Heart left ventricle (tissue), 16 donors: ENCODE measurements at regions not wholly inside any gene's neighbourhood (a gene's known extent, or its start where the extent isn't known, plus 50 kb on each side); places are given as distances from the start of the nearest gene placed in this dataset.
A peak's percentile ranks its signal among the peaks of the same experiment; 100 is the strongest.

Experiments used
- ATAC-seq, 4 donors: fragments of 200-7000 bp; cut with Tn5 transposase; one replicate each; pipeline ENCODE4 v1.9.1; 2020 to 2022; ENCODE audit warnings: moderate library complexity in 4 of 4, mild to moderate bottlenecking in 3 of 4, moderate number of reproducible peaks in 1 of 4
- DNase-seq, 5 donors: peaks; one replicate each; pipeline ENCODE4 v3.0.0-alpha.2; 2020
- H3K27ac ChIP-seq, 12 donors: fragments of 200-600 bp; sonication (generic) in 4 of 12; one replicate each; pipeline versions ENCODE4 v1.5.0 to v1.8.0; 2016 to 2022; ENCODE audit warnings: mild to moderate bottlenecking in 2 of 12
- H3K27me3 ChIP-seq, 9 donors: fragments of 200-600 bp; sonication (generic) in 2 of 9; one replicate each; pipeline versions ENCODE4 v1.5.1 to v1.8.0; 2016 to 2022; ENCODE audit warnings: mild to moderate bottlenecking in 3 of 9
- H3K36me3 ChIP-seq, 9 donors: fragments of 200-600 bp; sonication (generic) in 2 of 9; one replicate each; pipeline versions ENCODE4 v1.5.0 to v1.8.0; 2018 to 2022; ENCODE audit warnings: mild to moderate bottlenecking in 2 of 9
- H3K4me1 ChIP-seq, 12 donors: fragments of 200-600 bp; sonication (generic) in 4 of 12; one replicate each; pipeline versions ENCODE4 v1.5.0 to v1.8.0; 2016 to 2022; ENCODE audit warnings: mild to moderate bottlenecking in 3 of 12
- H3K4me3 ChIP-seq, 12 donors: fragments of 200-600 bp; sonication (generic) in 4 of 12; one replicate each; pipeline versions ENCODE4 v1.5.0 to v1.8.0; 2017 to 2022; ENCODE audit warnings: mild to moderate bottlenecking in 9 of 12, moderate library complexity in 4 of 12
- H3K9me3 ChIP-seq, 12 donors: fragments of 200-600 bp; sonication (generic) in 4 of 12; one replicate each; pipeline versions ENCODE4 v1.5.0 to v1.8.0; 2016 to 2022; ENCODE audit warnings: mild to moderate bottlenecking in 1 of 12
- POLR2A ChIP-seq, 2 donors: fragments of 450-650 bp; IDR thresholded peaks; one replicate each; pipeline ENCODE4 v1.6.1; 2017; ENCODE audit warnings: antibody characterized with exemption in 2 of 2, mild to moderate bottlenecking in 2 of 2, moderate library complexity in 2 of 2
- WGBS, 4 donors: extraction: QIAGEN DNeasy Blood & Tissue Kit in 2 of 4; methylation state at CpG; one replicate each; pipeline versions ENCODE4 v1.1.5 to v1.1.7; 2013 to 2018; 5-methylcytosine and 5-hydroxymethylcytosine counted together
- intact Hi-C, 10 donors: fragments of 100-400 bp; cut with DNase I; formaldehyde crosslinking; loops; one replicate each; pipeline versions ENCODE4 v1.11.1 to v1.14.2; 2022
- TF ChIP-seq, protein P1 (sequence below), 12 donors: fragments of 200-600 bp; sonication (generic) in 4 of 12; IDR thresholded peaks; one replicate each; pipeline versions ENCODE4 v1.5.0 to v1.8.0; 2018 to 2022; ENCODE audit warnings: antibody characterized with exemption in 12 of 12, mild to moderate bottlenecking in 5 of 12
- donor health status: ischemic (EF 13 %, LVEDD 7.1; RV severe dilation, severe dysfunction).
- donor health status: healthy with polysubstance abuse.
- donor health status: DM: no; HTN: yes; CAD: no.
- donor health status: DM: no; HTN: no; CAD: no.
- donor health status: ischemic (EF 25% LVEDD 6.9; RV normal size, moderate dysfunction).
- donor health status: ischemic (EF 25% LVEDD 5.7; RV mildly dilated, moderate dysfunction).
- donor health status: healthy.
- donor health status: DM: yes; HTN: yes; CAD: no.
- donor health status: ischemic (EF 35%, LVEDD 5.7; RV mildly dilated, moderate dysfunction).
- donor health status: nonischemic (EF 11% LVEDD 7.7; RV severe dilation, severe dysfunction).
- donor health status: DM: yes; HTN: yes; CAD: no.
- donor health status: PGD.
- donor health status: ischemic (EF 29% LVEDD 5.4; RV normal size, mild dysfunction).
- donor health status: nonischemic (EF 23%, LVEDD 6.1; RV moderate dilation, normal function).

GRCh38 chr19:56964410-56964920, 123.9 kb upstream of the PEG3 start:
- no peak overlapping the region for H3K4me3 ChIP-seq
- ATAC-seq (no peak), DNase-seq (no peak)
- TF ChIP-seq, protein P1, sequence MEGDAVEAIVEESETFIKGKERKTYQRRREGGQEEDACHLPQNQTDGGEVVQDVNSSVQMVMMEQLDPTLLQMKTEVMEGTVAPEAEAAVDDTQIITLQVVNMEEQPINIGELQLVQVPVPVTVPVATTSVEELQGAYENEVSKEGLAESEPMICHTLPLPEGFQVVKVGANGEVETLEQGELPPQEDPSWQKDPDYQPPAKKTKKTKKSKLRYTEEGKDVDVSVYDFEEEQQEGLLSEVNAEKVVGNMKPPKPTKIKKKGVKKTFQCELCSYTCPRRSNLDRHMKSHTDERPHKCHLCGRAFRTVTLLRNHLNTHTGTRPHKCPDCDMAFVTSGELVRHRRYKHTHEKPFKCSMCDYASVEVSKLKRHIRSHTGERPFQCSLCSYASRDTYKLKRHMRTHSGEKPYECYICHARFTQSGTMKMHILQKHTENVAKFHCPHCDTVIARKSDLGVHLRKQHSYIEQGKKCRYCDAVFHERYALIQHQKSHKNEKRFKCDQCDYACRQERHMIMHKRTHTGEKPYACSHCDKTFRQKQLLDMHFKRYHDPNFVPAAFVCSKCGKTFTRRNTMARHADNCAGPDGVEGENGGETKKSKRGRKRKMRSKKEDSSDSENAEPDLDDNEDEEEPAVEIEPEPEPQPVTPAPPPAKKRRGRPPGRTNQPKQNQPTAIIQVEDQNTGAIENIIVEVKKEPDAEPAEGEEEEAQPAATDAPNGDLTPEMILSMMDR (IDR thresholded peaks at IDR 0.05) = no peak
- TF ChIP-seq POLR2A (IDR thresholded peaks at IDR 0.05) = no peak
- no peaks in the 10 kb centered on the region for H3K4me1 ChIP-seq
- H3K27ac ChIP-seq = no peak overlapping the region
- H3K36me3 ChIP-seq = no peaks in the 10 kb centered on the region
- 75 to 79% (median 77%) methylated on average over 8 of the region's 8 CpGs for WGBS, 4 donors
- H3K9me3 ChIP-seq = no peaks in the 10 kb centered on the region
- peaks cover 0 to 17% (median 0%) of the 10 kb centered on the region in 9 donors for H3K27me3 ChIP-seq
- intact Hi-C loops = no loop called here

DNA sequence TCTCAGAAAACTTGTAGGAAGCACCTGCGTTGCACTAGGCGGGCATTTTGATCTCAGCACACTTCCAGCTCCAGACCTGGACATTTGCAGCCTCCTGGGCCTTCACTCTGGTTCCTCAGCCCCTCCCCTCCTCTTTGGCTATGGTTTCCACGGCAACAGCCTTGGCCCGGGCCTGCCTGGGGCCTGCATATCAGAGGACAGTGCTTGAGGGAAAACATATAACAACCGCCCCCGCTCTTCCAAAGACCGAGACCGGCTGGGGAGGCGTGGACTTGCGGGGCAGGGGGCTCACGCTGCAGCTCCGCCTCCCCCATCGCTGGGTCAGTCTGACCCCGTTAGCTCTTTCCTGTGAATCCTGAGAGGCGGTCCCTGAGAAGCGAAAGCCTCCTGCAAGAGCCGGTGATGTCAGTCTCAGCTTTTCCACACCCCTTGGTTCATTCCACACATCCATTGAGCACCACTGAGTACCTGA, 125.7 kb upstream of the PEG3 start:
- intact Hi-C loops = no loop called here
- 15 to 17% (median 17%) methylated on average over 16 to 17 of the region's 17 CpGs for whole genome bisulfite sequencing, 4 donors
- TF ChIP-seq, protein P1 (IDR thresholded peaks at IDR 0.05) = no peak
- TF ChIP-seq POLR2A (IDR thresholded peaks at IDR 0.05) = no peak
- H3K4me3 ChIP-seq = no peak overlapping the region
- H3K27me3 ChIP-seq = peaks cover 0 to 21% (median 0%) of the 10 kb centered on the region in 9 donors
- H3K4me1 ChIP-seq = no peaks in the 10 kb centered on the region
- DNase-seq (peak in 1 of 5 donors; percentile 46), ATAC-seq (peak in 1 of 4 donors; percentile 12)
- peaks cover 0 to 7% (median 0%) of the 10 kb centered on the region in 12 donors for H3K9me3 ChIP-seq
- no peak overlapping the region for H3K27ac ChIP-seq
- no peaks in the 10 kb centered on the region for H3K36me3 ChIP-seq

DNA sequence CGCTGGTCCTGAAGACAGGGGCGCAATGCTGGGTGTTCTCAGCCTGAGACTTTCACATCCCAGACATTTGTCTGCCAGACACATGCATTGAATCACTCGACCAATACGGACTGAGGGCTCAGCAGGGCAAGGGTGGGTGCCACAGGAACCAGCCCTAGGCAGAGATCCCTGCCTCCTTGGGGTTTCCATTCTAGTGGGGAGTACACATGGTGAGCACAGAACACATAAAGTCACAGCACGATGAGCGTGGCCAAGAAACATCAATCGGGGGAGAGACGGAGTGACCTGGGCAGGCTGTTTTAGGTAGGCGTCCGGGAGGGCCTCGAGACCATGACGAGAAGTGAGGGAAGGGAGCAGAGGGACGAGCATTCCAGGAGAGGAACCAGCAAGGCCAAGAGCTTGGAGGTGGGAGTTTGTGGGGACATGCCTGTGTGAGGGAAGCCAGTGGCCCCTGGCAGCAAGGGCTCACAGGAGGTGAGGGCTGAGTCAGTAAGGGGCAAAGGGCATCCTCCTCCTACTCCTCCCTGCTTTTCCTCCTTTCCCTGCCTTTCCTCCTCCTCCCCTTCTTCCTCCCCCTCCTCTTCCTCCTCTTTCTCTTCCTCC, 126.3 kb upstream of the PEG3 start:
- ATAC-seq = no peak
- WGBS, 4 donors = 73 to 81% (median 79%) methylated on average over 13 of the region's 13 CpGs
- H3K4me1 ChIP-seq = no peaks in the 10 kb centered on the region
- peaks cover 0 to 21% (median 0%) of the 10 kb centered on the region in 9 donors for H3K27me3 ChIP-seq
- DNase-seq = no peak
- peaks cover 0 to 7% (median 0%) of the 10 kb centered on the region in 12 donors for H3K9me3 ChIP-seq
- H3K27ac ChIP-seq = no peak overlapping the region
- intact Hi-C loops = no loop called here
- H3K4me3 ChIP-seq = no peak overlapping the region
- no peak for TF ChIP-seq POLR2A (IDR thresholded peaks at IDR 0.05)
- TF ChIP-seq, protein P1 (IDR thresholded peaks at IDR 0.05) = no peak
- H3K36me3 ChIP-seq = no peaks in the 10 kb centered on the region

GRCh38 chr19:56969156-56969555, 128.6 kb upstream of the PEG3 start:
- Histone ChIP-seq H3K4me3 (no peak overlapping the region), H3K4me1 (no peaks in the 10 kb centered on the region), H3K27me3 (peaks cover 0 to 25% (median 2%) of the 10 kb centered on the region in 9 donors), H3K9me3 (peaks cover 0 to 7% (median 0%) of the 10 kb centered on the region in 12 donors), H3K36me3 (no peaks in the 10 kb centered on the region), H3K27ac (no peak overlapping the region)
- intact Hi-C loops = no loop called here
- DNase-seq (no peak), ATAC-seq (no peak)
- TF ChIP-seq POLR2A (IDR thresholded peaks at IDR 0.05) = no peak
- TF ChIP-seq, protein P1 (IDR thresholded peaks at IDR 0.05) = no peak
- WGBS, 4 donors = 50 to 70% (median 59%) methylated on average over 2 of the region's 2 CpGs
